Right atrium auricular region (tissue), 2 donors: ENCODE measurements at regions not wholly inside any gene's neighbourhood (a gene's known extent, or its start where the extent isn't known, plus 50 kb on each side); places are given as distances from the start of the nearest gene placed in this dataset.
A peak's percentile ranks its signal among the peaks of the same experiment; 100 is the strongest.

Experiments
- DNase-seq: peaks from one replicate; pipeline ENCODE4 v3.0.0-alpha.2; 2019; ENCODE audit warnings: low spot score
- H3K27ac ChIP-seq, 2 donors: fragments of 200-600 bp; sonication (generic); 1 replicate in 1 of 2; 2 replicates in 1 of 2; pipeline ENCODE4 v1.5.1; 2016 to 2019
- H3K27me3 ChIP-seq, 2 donors: fragments of 200-600 bp; sonication (generic); one replicate each; pipeline versions ENCODE4 v1.5.1 to v1.6.0; 2017 to 2019
- H3K36me3 ChIP-seq: fragments of 200-600 bp; sonication (generic); one replicate; pipeline ENCODE4 v1.5.1; 2016
- H3K4me1 ChIP-seq, 2 donors: fragments of 200-600 bp; sonication (generic); one replicate each; pipeline versions ENCODE4 v1.5.1 to v1.6.0; 2017 to 2019
- H3K4me3 ChIP-seq, 2 donors: fragments of 200-600 bp; sonication (generic); 1 replicate in 1 of 2; 2 replicates in 1 of 2; pipeline ENCODE4 v1.5.1; 2017 to 2019; ENCODE audit warnings: mild to moderate bottlenecking in 1 of 2, moderate library complexity in 1 of 2
- H3K9me3 ChIP-seq, 2 donors: fragments of 200-600 bp; sonication (generic); one replicate each; pipeline ENCODE4 v1.5.1; 2019
- TF ChIP-seq, protein P1 (sequence below), 2 donors: fragments of 200-600 bp; sonication (generic); IDR thresholded peaks; one replicate each; pipeline ENCODE4 v1.5.1; 2019; ENCODE audit warnings: antibody characterized with exemption in 2 of 2

DNA sequence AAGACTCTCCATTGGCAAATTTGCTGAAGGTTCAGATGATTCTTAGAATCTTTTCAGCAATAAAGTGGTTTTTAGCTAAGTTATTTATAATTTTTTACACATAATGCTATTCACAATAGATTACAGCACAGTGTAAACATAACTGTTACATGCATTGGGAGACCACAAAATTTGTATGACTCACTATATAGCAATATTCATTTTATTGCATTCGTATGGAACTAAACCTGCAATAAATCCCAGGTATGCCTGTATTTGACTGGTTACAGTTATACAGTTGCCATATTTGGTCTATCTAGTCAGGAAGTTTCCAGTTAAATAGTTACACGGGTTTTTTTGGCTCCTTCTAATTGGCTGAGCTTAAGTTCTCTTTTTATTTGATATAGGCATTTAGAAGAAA lies 220.8 kb downstream of the MRPS30 start:
- TF ChIP-seq, protein P1, sequence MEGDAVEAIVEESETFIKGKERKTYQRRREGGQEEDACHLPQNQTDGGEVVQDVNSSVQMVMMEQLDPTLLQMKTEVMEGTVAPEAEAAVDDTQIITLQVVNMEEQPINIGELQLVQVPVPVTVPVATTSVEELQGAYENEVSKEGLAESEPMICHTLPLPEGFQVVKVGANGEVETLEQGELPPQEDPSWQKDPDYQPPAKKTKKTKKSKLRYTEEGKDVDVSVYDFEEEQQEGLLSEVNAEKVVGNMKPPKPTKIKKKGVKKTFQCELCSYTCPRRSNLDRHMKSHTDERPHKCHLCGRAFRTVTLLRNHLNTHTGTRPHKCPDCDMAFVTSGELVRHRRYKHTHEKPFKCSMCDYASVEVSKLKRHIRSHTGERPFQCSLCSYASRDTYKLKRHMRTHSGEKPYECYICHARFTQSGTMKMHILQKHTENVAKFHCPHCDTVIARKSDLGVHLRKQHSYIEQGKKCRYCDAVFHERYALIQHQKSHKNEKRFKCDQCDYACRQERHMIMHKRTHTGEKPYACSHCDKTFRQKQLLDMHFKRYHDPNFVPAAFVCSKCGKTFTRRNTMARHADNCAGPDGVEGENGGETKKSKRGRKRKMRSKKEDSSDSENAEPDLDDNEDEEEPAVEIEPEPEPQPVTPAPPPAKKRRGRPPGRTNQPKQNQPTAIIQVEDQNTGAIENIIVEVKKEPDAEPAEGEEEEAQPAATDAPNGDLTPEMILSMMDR (IDR thresholded peaks at IDR 0.05): no peak
- H3K4me3 ChIP-seq: no peak overlapping the region
- DNase-seq: no peak
- H3K36me3 ChIP-seq: no peaks in the 10 kb centered on the region
- H3K9me3 ChIP-seq: no peaks in the 10 kb centered on the region
- H3K27me3 ChIP-seq: no peaks in the 10 kb centered on the region
- H3K4me1 ChIP-seq: no peaks in the 10 kb centered on the region
- H3K27ac ChIP-seq: no peak overlapping the region

DNA sequence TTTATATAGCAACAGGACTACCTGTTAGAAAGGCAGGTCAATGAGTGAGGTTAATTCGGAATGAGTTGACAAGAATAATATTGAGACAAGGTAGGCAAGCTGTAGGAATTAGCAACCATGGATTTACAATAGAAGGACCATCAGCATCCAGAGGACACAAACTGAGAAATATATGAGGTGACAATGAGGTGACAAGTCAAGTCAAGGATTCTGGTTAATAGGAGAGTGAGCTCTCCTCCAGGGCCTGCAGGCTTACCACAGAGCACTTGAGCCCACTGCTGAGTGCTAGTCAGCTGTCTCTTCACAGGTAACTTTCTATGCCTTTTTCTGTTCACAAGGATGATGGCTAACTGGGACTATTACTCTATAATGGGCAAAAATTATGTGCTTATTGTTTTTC lies 227.2 kb downstream of the MRPS30 start:
- no peaks in the 10 kb centered on the region for H3K9me3 ChIP-seq

DNA sequence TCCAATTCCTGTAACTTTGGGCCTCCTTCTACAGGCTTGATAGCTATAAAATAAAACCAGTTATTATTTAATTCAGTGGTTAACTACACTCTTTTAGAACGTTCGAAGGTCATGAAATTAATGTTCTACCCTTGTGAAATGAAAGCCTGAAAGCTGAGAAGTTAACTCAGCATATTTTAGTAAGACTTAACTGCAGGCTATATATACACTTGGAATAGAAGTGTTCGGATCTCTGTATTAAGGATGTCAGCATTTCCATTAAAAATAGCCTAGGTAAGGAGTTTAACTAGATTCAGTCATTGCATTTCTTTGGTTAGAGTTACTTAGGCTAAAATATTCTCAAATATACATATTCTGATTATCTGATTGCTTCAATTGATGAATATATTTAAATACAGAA lies 229.2 kb downstream of the MRPS30 start:
- H3K27me3 ChIP-seq: no peaks in the 10 kb centered on the region
- no peaks in the 10 kb centered on the region for H3K9me3 ChIP-seq
- TF ChIP-seq, protein P1 (IDR thresholded peaks at IDR 0.05): no peak
- no peak for DNase-seq
- no peak overlapping the region for H3K27ac ChIP-seq
- H3K4me1 ChIP-seq: no peaks in the 10 kb centered on the region
- no peak overlapping the region for H3K4me3 ChIP-seq
- no peaks in the 10 kb centered on the region for H3K36me3 ChIP-seq

More for the DNA sequence above, 227.2 kb downstream of the MRPS30 start:
- no peak for DNase-seq
- Histone ChIP-seq H3K36me3 (no peaks in the 10 kb centered on the region), H3K4me3 (no peak overlapping the region), H3K4me1 (no peaks in the 10 kb centered on the region), H3K27me3 (no peaks in the 10 kb centered on the region), H3K27ac (no peak overlapping the region)
- TF ChIP-seq, protein P1 (IDR thresholded peaks at IDR 0.05): no peak

DNA sequence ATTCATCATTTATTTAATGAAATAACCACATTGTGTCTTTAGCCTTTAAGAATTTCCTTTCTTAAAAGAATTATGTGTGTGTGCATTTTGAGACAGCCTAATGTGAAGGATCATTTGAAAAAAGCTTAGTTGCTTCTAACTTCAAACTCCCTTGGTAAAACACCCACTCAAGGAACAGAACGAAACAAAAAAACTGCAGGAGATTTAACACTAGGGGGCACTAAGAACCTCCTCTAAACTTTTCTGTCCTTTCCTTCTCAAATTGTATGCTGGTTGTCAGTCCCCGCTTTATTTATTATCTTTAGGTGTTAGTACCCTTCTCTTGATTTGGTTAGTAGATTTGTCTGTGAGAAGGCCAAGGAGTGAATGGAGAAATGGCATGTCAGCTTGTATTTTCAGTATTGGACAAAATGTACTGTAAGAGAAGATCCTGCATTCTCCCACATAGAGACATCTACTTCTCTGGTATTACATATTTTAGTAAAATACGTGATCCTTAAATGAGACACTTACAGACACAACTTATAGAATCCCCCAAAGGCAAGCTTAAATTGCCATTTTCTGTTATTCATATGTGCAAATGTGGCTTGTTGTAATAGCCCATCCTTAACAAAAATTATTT lies 229.7 kb downstream of the MRPS30 start:
- H3K36me3 ChIP-seq: no peaks in the 10 kb centered on the region
- H3K9me3 ChIP-seq: no peaks in the 10 kb centered on the region
- TF ChIP-seq, protein P1 (IDR thresholded peaks at IDR 0.05): peak; percentile 40 to 72
- no peak overlapping the region for H3K4me3 ChIP-seq
- no peaks in the 10 kb centered on the region for H3K4me1 ChIP-seq
- H3K27me3 ChIP-seq: no peaks in the 10 kb centered on the region
- no peak overlapping the region for H3K27ac ChIP-seq
- DNase-seq: no peak

DNA sequence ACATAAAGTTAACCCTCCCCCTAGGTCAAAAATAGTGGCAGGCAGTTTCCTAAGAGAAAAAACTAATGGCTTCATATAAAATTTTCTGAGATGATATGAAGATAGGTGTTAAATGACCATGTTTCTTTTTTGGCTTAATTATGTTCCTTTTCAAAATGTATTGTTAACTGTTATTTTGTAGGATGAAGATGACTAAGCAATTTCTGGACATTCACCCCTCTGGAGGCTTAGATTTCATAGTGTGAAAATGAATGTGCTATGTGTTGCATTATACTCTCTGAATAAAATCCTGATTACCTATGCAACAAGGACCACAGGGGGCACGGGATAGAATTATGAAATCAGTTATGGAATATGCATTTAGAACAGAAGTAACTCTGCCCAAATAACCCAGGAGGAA lies 233.5 kb downstream of the MRPS30 start:
- Histone ChIP-seq H3K4me1 (no peaks in the 10 kb centered on the region), H3K9me3 (no peaks in the 10 kb centered on the region), H3K27ac (no peak overlapping the region), H3K36me3 (no peaks in the 10 kb centered on the region), H3K27me3 (no peaks in the 10 kb centered on the region), H3K4me3 (no peak overlapping the region)
- DNase-seq: no peak
- TF ChIP-seq, protein P1 (IDR thresholded peaks at IDR 0.05): no peak

DNA sequence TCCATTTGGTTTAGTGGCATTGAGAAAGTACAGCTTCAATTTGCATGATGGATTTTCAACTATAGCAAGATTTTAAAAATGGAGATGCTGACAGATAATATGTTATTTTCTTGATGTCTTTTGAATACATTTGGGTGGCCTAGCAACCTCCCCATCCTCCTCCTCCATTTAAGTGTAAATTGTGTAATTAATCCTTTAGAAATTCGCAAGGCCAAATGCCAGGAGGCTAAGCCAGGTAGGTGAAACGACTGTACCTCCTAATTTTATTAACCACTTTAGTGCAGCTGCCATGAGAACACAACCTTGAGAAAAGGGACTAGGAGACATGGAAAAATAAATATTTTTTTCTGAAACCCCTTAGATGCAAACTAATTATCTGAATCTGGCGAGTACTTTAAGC lies 248.8 kb downstream of the MRPS30 start:
- Histone ChIP-seq H3K27ac (no peak overlapping the region), H3K36me3 (no peaks in the 10 kb centered on the region), H3K4me1 (no peaks in the 10 kb centered on the region), H3K9me3 (no peaks in the 10 kb centered on the region), H3K4me3 (no peak overlapping the region), H3K27me3 (no peaks in the 10 kb centered on the region)
- TF ChIP-seq, protein P1 (IDR thresholded peaks at IDR 0.05): no peak
- DNase-seq: no peak
